T-helper 9 cell (primary cell): ENCODE measurements at regions not wholly inside any gene's neighbourhood (a gene's known extent, or its start where the extent isn't known, plus 50 kb on each side); places are given as distances from the start of the nearest gene placed in this dataset.
"Not testable (repeated sequence)": the region's sequence is repeated elsewhere in the genome, so short reads cannot be mapped to it uniquely, and the experiment has no call there.

Experiments
- DNase-seq: peaks from one replicate; pipeline ENCODE4 v3.0.0-alpha.2; 2020

- DNase-seq, result no peak
These were observed 211.4 kb upstream of the SMLR1 start for GRCh38 chr6:130615816-130616215.

DNA sequence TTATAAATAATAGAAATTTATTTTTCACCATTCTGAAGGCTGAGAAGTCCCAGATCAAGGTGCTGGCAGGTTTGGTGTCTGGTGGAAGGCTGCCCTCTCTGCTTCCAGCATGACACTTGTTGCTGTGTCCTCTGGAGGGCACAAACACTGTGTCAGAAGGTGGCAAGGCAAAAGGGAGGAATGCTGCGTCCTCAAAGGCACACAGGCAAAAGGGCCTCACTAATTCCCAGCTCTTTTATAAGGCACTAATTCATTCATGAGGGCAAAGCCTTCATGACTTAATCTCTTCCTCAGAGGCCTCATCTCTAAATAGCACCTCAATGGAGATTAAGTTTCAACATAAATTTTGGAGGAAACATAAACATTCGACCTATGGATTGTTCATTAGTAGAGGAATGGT lies 209.5 kb upstream of the SMLR1 start:
- DNase-seq, result no peak

- not testable (repeated sequence) for DNase-seq
These were observed 208.4 kb upstream of the SMLR1 start for GRCh38 chr6:130618806-130619205.

DNA sequence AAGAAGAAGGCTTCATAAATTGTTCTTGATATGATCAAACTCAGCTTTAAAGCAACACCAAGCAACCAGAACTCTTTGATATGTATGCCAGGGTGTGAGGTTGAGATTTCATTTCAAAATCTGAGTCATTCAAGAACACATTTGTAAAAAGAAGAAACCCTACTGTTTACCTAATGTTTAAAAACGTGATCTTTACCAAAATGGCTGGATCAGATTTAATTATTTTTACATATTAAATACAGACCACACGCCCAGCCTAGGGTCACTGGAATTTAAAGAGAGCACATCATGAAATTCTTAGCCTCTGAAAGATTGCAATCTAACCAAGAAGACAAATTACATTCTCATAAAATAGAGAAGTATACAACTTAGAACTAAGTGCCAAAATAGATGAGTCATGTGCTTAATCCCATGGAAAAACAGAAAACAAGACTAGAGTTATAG lies 206.8 kb upstream of the SMLR1 start:
- DNase-seq, result no peak

GRCh38 chr6:130622142-130622541 lies 205.1 kb upstream of the SMLR1 start:
- DNase-seq, result no peak

DNA sequence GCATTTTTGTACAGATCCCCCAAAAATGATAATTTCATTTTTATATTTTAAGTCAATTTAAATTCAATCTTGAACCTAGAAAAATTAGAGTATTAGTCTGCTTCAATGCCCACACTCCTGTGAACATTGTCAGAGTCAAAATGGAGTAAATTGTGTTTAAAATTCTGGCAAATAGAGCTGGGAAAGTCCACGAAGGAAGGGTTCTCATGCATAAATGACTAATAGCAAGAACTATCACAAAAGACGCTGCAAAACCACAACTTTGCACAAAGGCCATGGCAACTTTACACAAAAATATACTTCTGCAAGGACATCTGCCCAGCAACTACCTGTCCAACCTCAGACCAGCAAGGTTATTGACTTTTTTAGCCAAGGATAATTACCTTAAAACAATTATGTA lies 203.2 kb upstream of the SMLR1 start:
- no peak for DNase-seq

DNA sequence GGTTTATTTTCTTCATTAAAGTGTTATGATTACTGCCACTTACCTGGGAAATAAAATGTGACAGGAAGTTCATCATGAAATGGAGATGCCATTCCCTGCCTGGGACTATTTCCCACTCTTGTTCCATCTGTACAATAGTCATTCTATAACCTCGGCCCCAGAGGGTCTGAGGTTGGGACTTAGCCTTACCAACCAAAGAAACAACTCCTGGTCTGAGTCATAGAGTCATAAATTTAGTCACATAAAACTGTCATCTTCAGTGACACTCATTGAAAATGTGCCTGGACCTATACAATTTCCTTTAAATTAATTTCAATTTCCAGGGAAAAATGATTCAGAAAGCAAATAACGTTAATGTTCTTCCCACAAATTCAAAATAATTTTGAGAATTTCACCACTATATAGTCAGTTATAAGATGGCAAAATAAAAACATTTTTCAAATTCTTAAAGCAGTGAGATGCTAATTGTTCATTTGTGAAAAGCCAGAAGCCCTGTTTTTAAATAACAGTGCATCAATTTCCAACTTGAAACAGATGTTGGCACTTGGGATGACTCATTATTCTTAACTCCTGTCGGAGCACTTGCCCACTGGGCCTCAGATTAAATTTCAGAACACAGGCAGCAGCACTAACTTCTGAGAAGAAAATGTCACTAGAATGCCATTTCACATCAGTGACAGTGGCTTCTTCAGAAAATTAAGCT lies 201.2 kb upstream of the SMLR1 start:
- DNase-seq, result no peak

- no peak for DNase-seq
These were observed 198.3 kb upstream of the SMLR1 start for GRCh38 chr6:130628862-130629261.

- DNase-seq, result no peak
These were observed 197.6 kb upstream of the SMLR1 start for GRCh38 chr6:130629640-130630039.

GRCh38 chr6:130632277-130632676 lies 194.9 kb upstream of the SMLR1 start:
- DNase-seq, result no peak

GRCh38 chr6:130632897-130633296 lies 194.3 kb upstream of the SMLR1 start:
- no peak for DNase-seq

- DNase-seq, result no peak
These were observed 183.8 kb upstream of the SMLR1 start for GRCh38 chr6:130643361-130643760.

- DNase-seq, result no peak
These were observed 183.0 kb upstream of the SMLR1 start for GRCh38 chr6:130644175-130644574.

DNA sequence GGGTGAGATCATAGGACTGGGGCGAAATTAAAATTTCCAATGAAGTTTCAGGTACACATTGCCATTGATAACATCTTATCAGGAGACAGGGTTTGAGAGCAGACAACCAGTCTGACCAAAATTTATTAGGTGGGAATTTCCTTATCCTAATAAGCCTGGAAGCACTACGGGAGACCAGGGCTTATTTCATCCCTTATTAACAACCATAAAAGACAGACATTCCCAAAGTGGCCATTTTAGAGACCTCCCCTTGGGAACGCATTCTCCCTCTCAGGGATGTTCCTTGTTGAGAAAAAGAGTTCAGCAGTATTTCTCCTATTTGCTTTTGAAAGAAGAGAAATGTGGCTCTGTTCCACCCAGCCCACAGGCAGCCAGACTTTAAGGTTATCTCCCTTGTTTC lies 182.4 kb upstream of the SMLR1 start:
- DNase-seq, result not testable (repeated sequence)

DNA sequence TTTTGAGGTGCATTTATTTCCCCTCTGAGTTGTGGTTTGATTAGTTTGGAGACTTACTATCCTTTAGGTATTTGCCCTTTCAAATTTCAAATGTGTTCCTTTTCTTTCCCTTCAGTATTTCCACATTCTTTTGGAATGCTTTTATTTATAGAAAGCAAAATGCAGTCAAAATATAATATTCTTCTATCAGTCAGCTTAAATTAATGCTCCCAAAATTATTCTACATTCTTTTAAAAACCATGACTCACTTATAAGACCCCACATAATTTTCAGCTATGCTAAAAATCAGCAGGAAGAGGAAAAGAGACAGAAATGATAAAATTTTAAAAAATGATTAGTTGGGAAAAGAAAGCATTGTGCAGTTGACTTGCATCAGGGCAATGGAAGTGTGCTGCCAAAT lies 180.0 kb upstream of the SMLR1 start:
- no peak for DNase-seq

GRCh38 chr6:130655586-130655985 lies 171.6 kb upstream of the SMLR1 start:
- DNase-seq, result no peak

GRCh38 chr6:130661077-130661476 lies 166.1 kb upstream of the SMLR1 start:
- no peak for DNase-seq

DNA sequence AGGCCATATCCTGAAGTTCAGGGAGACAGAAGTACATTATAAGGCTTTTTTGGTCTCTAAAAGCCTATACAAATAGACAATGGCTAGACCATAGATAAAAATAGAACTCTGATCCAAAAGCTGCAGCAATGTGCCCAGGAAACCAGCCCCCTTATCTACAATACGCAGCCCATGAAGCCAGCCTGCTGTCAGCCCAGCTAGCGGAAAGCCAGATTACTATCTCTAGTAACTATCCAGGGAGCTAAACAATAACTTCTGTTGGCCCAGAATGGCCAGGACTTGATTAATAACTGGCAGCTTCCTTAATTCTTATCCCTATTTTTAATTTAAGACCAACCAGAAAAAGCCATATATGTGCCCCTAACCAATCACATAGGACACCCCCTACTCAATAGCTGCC lies 160.4 kb upstream of the SMLR1 start:
- no peak for DNase-seq

DNA sequence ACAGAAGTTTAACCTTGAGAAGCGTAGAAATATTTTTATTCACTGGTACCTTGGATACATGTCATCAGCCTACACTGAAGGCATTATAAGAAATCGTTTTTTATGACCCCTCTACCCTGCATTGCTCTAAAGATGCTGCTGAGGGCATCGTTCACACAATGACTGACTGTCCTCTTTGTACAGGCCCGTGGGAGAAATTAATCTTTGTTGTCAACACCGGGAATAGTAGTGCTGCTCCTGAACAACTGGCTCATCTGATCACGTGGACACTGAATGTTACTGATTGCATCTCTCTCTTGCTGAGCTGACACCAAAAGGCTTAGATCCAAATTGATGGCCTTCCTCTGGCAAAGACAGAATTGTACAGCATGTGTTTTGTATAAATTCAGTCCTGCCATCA lies 157.1 kb upstream of the SMLR1 start:
- DNase-seq, result no peak

- no peak for DNase-seq
These were observed 156.1 kb upstream of the SMLR1 start for GRCh38 chr6:130671119-130671518.

DNA sequence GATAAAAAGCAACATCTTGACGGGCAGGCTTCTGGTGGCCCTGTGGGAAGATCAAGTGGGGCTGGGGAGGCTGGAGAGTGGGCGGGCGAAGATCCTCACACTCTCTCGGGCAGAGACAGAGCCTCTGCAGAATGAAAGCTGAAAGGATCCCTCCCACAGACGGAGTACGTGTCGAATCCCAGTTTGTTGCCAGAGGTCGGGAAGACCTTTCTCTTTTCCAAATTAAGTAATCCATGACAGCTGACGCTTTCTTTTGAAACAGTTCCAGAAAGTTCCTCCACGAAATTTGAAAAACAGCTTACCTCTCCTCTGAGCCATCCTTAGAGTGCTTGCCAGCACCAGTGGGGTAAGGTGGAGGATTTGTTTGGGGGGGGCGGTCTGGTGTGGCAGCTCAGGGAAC lies 155.6 kb upstream of the SMLR1 start:
- no peak for DNase-seq

- DNase-seq, result no peak
These were observed 155.1 kb upstream of the SMLR1 start for GRCh38 chr6:130672153-130672552.

GRCh38 chr6:130674604-130675003 lies 152.6 kb upstream of the SMLR1 start:
- DNase-seq, result no peak

GRCh38 chr6:130675072-130675471 lies 152.1 kb upstream of the SMLR1 start:
- no peak for DNase-seq

GRCh38 chr6:130676077-130676772 lies 151.0 kb upstream of the SMLR1 start:
- DNase-seq, result no peak
